Activated T-helper 2 cell treated with anti-CD3 and anti-CD28 coated beads, Interferon-gamma antibody, Interleukin-2, Interleukin-4, amounts not matched to agents 10 μg/mL and 5 μg/mL and 100 μg/mL, durations not matched to agents 14 hours and 24 hours and 36 hours (primary cell): ENCODE measurements at regions not wholly inside any gene's neighbourhood (a gene's known extent, or its start where the extent isn't known, plus 50 kb on each side); places are given as distances from the start of the nearest gene placed in this dataset.
"Not testable (repeated sequence)": the region's sequence is repeated elsewhere in the genome, so short reads cannot be mapped to it uniquely, and the experiment has no call there.

Experiments used
- DNase-seq: peaks from one replicate; pipeline ENCODE4 v3.0.0; 2021; ENCODE audit warnings: low spot score
- H3K27ac Mint-ChIP-seq: one replicate; pipeline ENCODE4 v1.8.0; 2021; ENCODE audit warnings: mixed read lengths
- H3K27me3 Mint-ChIP-seq: one replicate; pipeline ENCODE4 v1.8.0; 2021; ENCODE audit warnings: low read depth, mixed read lengths
- H3K36me3 Mint-ChIP-seq: one replicate; pipeline ENCODE4 v1.8.0; 2021; ENCODE audit warnings: low read depth, mixed read lengths
- H3K4me1 Mint-ChIP-seq: one replicate; pipeline ENCODE4 v1.8.0; 2021; ENCODE audit warnings: low read depth, mixed read lengths
- H3K4me3 Mint-ChIP-seq: one replicate; pipeline ENCODE4 v1.8.0; 2021; ENCODE audit warnings: low read depth, mild to moderate bottlenecking, moderate library complexity, mixed read lengths
- H3K9me3 Mint-ChIP-seq: one replicate; pipeline ENCODE4 v1.8.0; 2021; ENCODE audit warnings: mixed read lengths
- intact Hi-C: fragments of 100-400 bp; cut with micrococcal nuclease; formaldehyde crosslinking; loops from one replicate; pipeline ENCODE4 v1.15.1; 2023

- Mint-ChIP-seq H3K36me3 (no peaks in the 10 kb centered on the region), H3K27me3 (no peaks in the 10 kb centered on the region), H3K9me3 (peaks cover 70% of the 10 kb centered on the region), H3K27ac (no peak overlapping the region), H3K4me3 (no peak overlapping the region), H3K4me1 (no peaks in the 10 kb centered on the region)
- intact Hi-C loops, result no loop called here
- DNase-seq, result no peak
Measured at GRCh38 chr2:52022006-52022405, 990.1 kb upstream of the NRXN1 start.

GRCh38 chr2:52017646-52018235 lies 985.8 kb upstream of the NRXN1 start:
- Mint-ChIP-seq H3K4me3 (no peak overlapping the region), H3K27me3 (no peaks in the 10 kb centered on the region), H3K36me3 (no peaks in the 10 kb centered on the region), H3K27ac (no peak overlapping the region), H3K9me3 (peaks cover 66% of the 10 kb centered on the region), H3K4me1 (no peaks in the 10 kb centered on the region)
- intact Hi-C loops, result no loop called here
- DNase-seq, result no peak

- H3K36me3 Mint-ChIP-seq, H3K27ac Mint-ChIP-seq, DNase-seq, H3K4me1 Mint-ChIP-seq, H3K4me3 Mint-ChIP-seq, H3K27me3 Mint-ChIP-seq, intact Hi-C loops: not testable (repeated sequence)
- peaks cover 26% of the 10 kb centered on the region for H3K9me3 Mint-ChIP-seq
Measured at GRCh38 chr2:52006821-52007366, 975.0 kb upstream of the NRXN1 start.

GRCh38 chr2:52000151-52000855 lies 968.4 kb upstream of the NRXN1 start:
- Mint-ChIP-seq H3K27me3 (no peaks in the 10 kb centered on the region), H3K27ac (no peak overlapping the region), H3K4me3 (no peak overlapping the region), H3K9me3 (peaks cover 43% of the 10 kb centered on the region), H3K36me3 (no peaks in the 10 kb centered on the region), H3K4me1 (no peaks in the 10 kb centered on the region)
- intact Hi-C loops, result no loop called here
- DNase-seq, result no peak

GRCh38 chr2:51998890-51999289 lies 967.0 kb upstream of the NRXN1 start:
- Mint-ChIP-seq H3K27ac (no peak overlapping the region), H3K4me3 (no peak overlapping the region), H3K4me1 (no peaks in the 10 kb centered on the region), H3K27me3 (no peaks in the 10 kb centered on the region), H3K36me3 (no peaks in the 10 kb centered on the region), H3K9me3 (peaks cover 47% of the 10 kb centered on the region)
- intact Hi-C loops, result no loop called here
- no peak for DNase-seq

GRCh38 chr2:51997571-51997970 lies 965.6 kb upstream of the NRXN1 start:
- Mint-ChIP-seq H3K27me3 (no peaks in the 10 kb centered on the region), H3K4me1 (no peaks in the 10 kb centered on the region), H3K9me3 (peaks cover 51% of the 10 kb centered on the region), H3K4me3 (no peak overlapping the region), H3K36me3 (no peaks in the 10 kb centered on the region), H3K27ac (no peak overlapping the region)
- DNase-seq, result no peak
- intact Hi-C loops, result no loop called here

- Mint-ChIP-seq H3K4me1 (no peaks in the 10 kb centered on the region), H3K9me3 (peaks cover 42% of the 10 kb centered on the region), H3K27ac (no peak overlapping the region), H3K36me3 (no peaks in the 10 kb centered on the region), H3K4me3 (no peak overlapping the region), H3K27me3 (no peaks in the 10 kb centered on the region)
- DNase-seq, result no peak
- intact Hi-C loops, result no loop called here
Measured at GRCh38 chr2:51995293-51995692, 963.4 kb upstream of the NRXN1 start.

GRCh38 chr2:51994123-51994763 lies 962.3 kb upstream of the NRXN1 start:
- no peak overlapping the region for H3K27ac Mint-ChIP-seq
- H3K4me1 Mint-ChIP-seq, result no peaks in the 10 kb centered on the region
- H3K36me3 Mint-ChIP-seq, result no peaks in the 10 kb centered on the region
- no peaks in the 10 kb centered on the region for H3K27me3 Mint-ChIP-seq
- peaks cover 36% of the 10 kb centered on the region for H3K9me3 Mint-ChIP-seq
- H3K4me3 Mint-ChIP-seq, result no peak overlapping the region
- intact Hi-C loops, result no loop called here
- DNase-seq, result no peak

- H3K9me3 Mint-ChIP-seq, result peaks cover 22% of the 10 kb centered on the region
- intact Hi-C loops, result no loop called here
- H3K4me3 Mint-ChIP-seq, result no peak overlapping the region
- no peaks in the 10 kb centered on the region for H3K27me3 Mint-ChIP-seq
- no peak overlapping the region for H3K27ac Mint-ChIP-seq
- H3K36me3 Mint-ChIP-seq, result no peaks in the 10 kb centered on the region
- no peak for DNase-seq
- no peaks in the 10 kb centered on the region for H3K4me1 Mint-ChIP-seq
Measured at GRCh38 chr2:51990684-51991083, 958.8 kb upstream of the NRXN1 start.

- DNase-seq, result no peak
- intact Hi-C loops, result no loop called here
- H3K27ac Mint-ChIP-seq, result no peak overlapping the region
- no peak overlapping the region for H3K4me3 Mint-ChIP-seq
- H3K9me3 Mint-ChIP-seq, result peaks cover 22% of the 10 kb centered on the region
- H3K4me1 Mint-ChIP-seq, result no peaks in the 10 kb centered on the region
- no peaks in the 10 kb centered on the region for H3K27me3 Mint-ChIP-seq
- no peaks in the 10 kb centered on the region for H3K36me3 Mint-ChIP-seq
Measured at GRCh38 chr2:51986101-51986500, 954.2 kb upstream of the NRXN1 start.

GRCh38 chr2:51981783-51982182 lies 949.9 kb upstream of the NRXN1 start:
- no peak for DNase-seq
- no peak overlapping the region for H3K4me3 Mint-ChIP-seq
- H3K27me3 Mint-ChIP-seq, result no peaks in the 10 kb centered on the region
- peaks cover 23% of the 10 kb centered on the region for H3K9me3 Mint-ChIP-seq
- no peaks in the 10 kb centered on the region for H3K4me1 Mint-ChIP-seq
- no peak overlapping the region for H3K27ac Mint-ChIP-seq
- intact Hi-C loops, result no loop called here
- H3K36me3 Mint-ChIP-seq, result no peaks in the 10 kb centered on the region

- Mint-ChIP-seq H3K36me3 (no peaks in the 10 kb centered on the region), H3K27ac (no peak overlapping the region), H3K27me3 (no peaks in the 10 kb centered on the region), H3K4me3 (no peak overlapping the region), H3K9me3 (peaks cover 33% of the 10 kb centered on the region), H3K4me1 (no peaks in the 10 kb centered on the region)
- intact Hi-C loops, result no loop called here
- no peak for DNase-seq
Measured at GRCh38 chr2:51976623-51977022, 944.7 kb upstream of the NRXN1 start.

GRCh38 chr2:51971136-51971535 lies 939.2 kb upstream of the NRXN1 start:
- H3K9me3 Mint-ChIP-seq, result peaks cover 35% of the 10 kb centered on the region
- H3K27ac Mint-ChIP-seq, result no peak overlapping the region

More at GRCh38 chr2:51971136-51971535, 939.2 kb upstream of the NRXN1 start:
- intact Hi-C loops, result no loop called here
- DNase-seq, result no peak
- Mint-ChIP-seq H3K4me3 (no peak overlapping the region), H3K27me3 (no peaks in the 10 kb centered on the region), H3K4me1 (no peaks in the 10 kb centered on the region), H3K36me3 (no peaks in the 10 kb centered on the region)
